GM12878 (cell line): ENCODE measurements at regions not wholly inside any gene's neighbourhood (a gene's known extent, or its start where the extent isn't known, plus 50 kb on each side); places are given as distances from the start of the nearest gene placed in this dataset.

Experiments
- ATAC-seq: fragments of 200-7000 bp; cut with Tn5 transposase; 3 replicates; pipeline ENCODE4 v1.9.1; 2020; ENCODE audit warnings: mild to moderate bottlenecking, moderate library complexity
- BruUV-seq: library from RNA; stranded (reverse); fragments of 400-500 nt; replicated peaks from 2 replicates; lab custom pipeline; 2021; lab: Mats Ljungman, UMichigan
- CTCF ChIA-PET: fragments of 300-600 bp; sonication (Branson Sonifier 250); formaldehyde crosslinking; extraction: SDS; loops from one replicate; lab custom pipeline; 2021; ENCODE audit warnings: inconsistent platforms; lab: Yijun Ruan, JAX
- POLR2A ChIA-PET: fragments of 350-600 bp; formaldehyde crosslinking; extraction: SDS; loops from one replicate; lab custom pipeline; 2021; ENCODE audit warnings: inconsistent platforms; lab: Charles Lee
- RAD21 ChIA-PET: fragments of 300-600 bp; sonication (Branson Sonifier 250); formaldehyde crosslinking; loops from one replicate; lab custom pipeline; 2023; ENCODE audit warnings: antibody characterized with exemption; ENCODE audit not compliant: unreplicated experiment; lab: Charles Lee
- SMC1A ChIA-PET: fragments of 300-600 bp; sonication (Branson Sonifier 250); formaldehyde crosslinking; loops from one replicate; lab custom pipeline; 2023; ENCODE audit not compliant: unreplicated experiment, uncharacterized antibody; lab: Charles Lee
- DNase-seq: peaks from one replicate; pipeline ENCODE4 v3.0.0-alpha.2; 2011; ENCODE audit warnings: low read depth, low spot score
- FAIRE-seq: peaks from 3 replicates; lab custom pipeline; 2011; peaks lifted over from hg19 to GRCh38; lab: Jason Lieb, UNC
- H2AFZ ChIP-seq: 2 replicates; pipeline ENCODE4 v1.6.0; 2011; ENCODE audit warnings: low read depth, low read length, control low read depth; ENCODE audit not compliant: control insufficient read depth
- H3K27ac ChIP-seq: 2 replicates; pipeline ENCODE4 v1.5.1; 2011; ENCODE audit warnings: control low read depth; ENCODE audit not compliant: control insufficient read depth, insufficient read depth
- H3K27me3 ChIP-seq, 2 experiments: replicated peaks in 1 of 2; 2 replicates each; pipeline versions ENCODE4 v1.6.0 to v1.6.1; 2011; ENCODE audit warnings: low read length in 1 of 2; ENCODE audit not compliant: control insufficient read depth in 2 of 2, insufficient read depth in 2 of 2
- H3K36me3 ChIP-seq, 2 experiments: 2 replicates each; pipeline ENCODE4 v1.5.1; 2011; ENCODE audit warnings: low read length in 1 of 2; ENCODE audit not compliant: control insufficient read depth in 2 of 2, insufficient read depth in 2 of 2
- H3K4me1 ChIP-seq: 2 replicates; pipeline ENCODE4 v1.6.1; 2011; ENCODE audit warnings: mild to moderate bottlenecking, low read length, moderate library complexity, mixed read lengths; ENCODE audit not compliant: control insufficient read depth, insufficient read depth
- H3K4me2 ChIP-seq: 2 replicates; pipeline ENCODE4 v1.6.0; 2011; ENCODE audit warnings: control low read depth; ENCODE audit not compliant: control insufficient read depth, insufficient read depth
- H3K4me3 ChIP-seq: fragments of 200-600 bp; sonication (generic); 2 replicates; pipeline ENCODE4 v1.5.1; 2016
- H3K79me2 ChIP-seq: 2 replicates; pipeline ENCODE4 v1.6.0; 2011; ENCODE audit warnings: low read length; ENCODE audit not compliant: control insufficient read depth, insufficient read depth
- H3K9ac ChIP-seq: 2 replicates; pipeline ENCODE4 v1.8.0; 2011; ENCODE audit warnings: low read length, control low read depth, mixed read lengths; ENCODE audit not compliant: control insufficient read depth, insufficient read depth
- H3K9me3 ChIP-seq: replicated peaks from 3 replicates; pipeline ENCODE4 v1.5.1; 2011; ENCODE audit warnings: mild to moderate bottlenecking, low read length; ENCODE audit not compliant: control insufficient read depth, insufficient read depth
- H4K20me1 ChIP-seq: 2 replicates; pipeline ENCODE4 v1.6.0; 2011; ENCODE audit not compliant: control insufficient read depth, insufficient read depth
- BCLAF1 ChIP-seq: fragments of 450-650 bp; IDR thresholded peaks from 2 replicates; pipeline ENCODE4 v1.6.1; 2017; ENCODE audit warnings: antibody characterized with exemption, mild to moderate bottlenecking, moderate library complexity
- CBX5 ChIP-seq: sonication (generic); IDR thresholded peaks from 2 replicates; pipeline ENCODE4 v1.6.1; 2016; ENCODE audit warnings: low read depth, moderate library complexity, mild to moderate bottlenecking, inconsistent platforms
- HCFC1 ChIP-seq: fragments of 150-350 bp; IDR thresholded peaks from 2 replicates; pipeline ENCODE4 v1.6.1; 2014; ENCODE audit warnings: low read length
- LARP7 ChIP-seq: fragments of 450-650 bp; IDR thresholded peaks from 2 replicates; pipeline ENCODE4 v1.6.1; 2017; ENCODE audit warnings: mild to moderate bottlenecking
- MLLT1 ChIP-seq: fragments of 450-650 bp; IDR thresholded peaks from 2 replicates; pipeline ENCODE4 v1.6.1; 2016; ENCODE audit warnings: mild to moderate bottlenecking
- NR2C1 ChIP-seq: fragments of 450-650 bp; IDR thresholded peaks from 2 replicates; pipeline ENCODE4 v1.6.1; 2017; ENCODE audit warnings: antibody characterized with exemption, mild to moderate bottlenecking, moderate library complexity
- NR2F1 ChIP-seq: fragments of 450-650 bp; conservative IDR thresholded peaks from 2 replicates; pipeline ENCODE4 v1.6.1; 2017; ENCODE audit warnings: mild to moderate bottlenecking
- PKNOX1 ChIP-seq: fragments of 450-650 bp; IDR thresholded peaks from 2 replicates; pipeline ENCODE4 v1.6.1; 2016; ENCODE audit warnings: mild to moderate bottlenecking
- RB1 ChIP-seq: fragments of 450-650 bp; formaldehyde crosslinking; IDR thresholded peaks from 2 replicates; pipeline ENCODE4 v1.6.1; 2017; ENCODE audit warnings: mild to moderate bottlenecking, borderline replicate concordance
- SMC3 ChIP-seq: IDR thresholded peaks from 2 replicates; pipeline ENCODE4 v1.6.1; 2011; ENCODE audit warnings: low read length, improper control_type of control experiment, borderline replicate concordance
- STAT1 ChIP-seq: fragments of 450-650 bp; conservative IDR thresholded peaks from 2 replicates; pipeline ENCODE4 v1.6.1; 2014; ENCODE audit warnings: antibody characterized with exemption, mild to moderate bottlenecking
- TAF1 ChIP-seq: IDR thresholded peaks from 2 replicates; pipeline ENCODE4 v1.6.1; 2011; ENCODE audit warnings: mild to moderate bottlenecking, low read depth, low read length, borderline replicate concordance
- TBL1XR1 ChIP-seq: IDR thresholded peaks from 2 replicates; pipeline ENCODE4 v1.6.1; 2012; ENCODE audit warnings: low read depth, low read length, improper control_type of control experiment
- ZSCAN29 ChIP-seq: fragments of 450-650 bp; IDR thresholded peaks from 2 replicates; pipeline ENCODE4 v1.6.1; 2017; ENCODE audit warnings: mild to moderate bottlenecking, moderate library complexity
- WGBS: methylation state at CpG from one replicate; pipeline ENCODE4 v1.1.6; 2016; ENCODE audit warnings: low lambda C conversion rate; ENCODE audit not compliant: insufficient replicate concordance, insufficient coverage; ENCODE audit errors: missing lambda C conversion rate; 5-methylcytosine and 5-hydroxymethylcytosine counted together
- in situ Hi-C: fragments of 300-500 bp; cut with MboI; formaldehyde crosslinking; loops from 9 replicates; pipeline ENCODE4 v1.14.3; 2018; ENCODE audit warnings: mixed read lengths
- intact Hi-C: fragments of 100-400 bp; cut with micrococcal nuclease; formaldehyde crosslinking; loops from one replicate; pipeline ENCODE4 v1.14.2; 2022; ENCODE audit not compliant: unreplicated experiment

GRCh38 chr9:82480921-82481320 lies 492.3 kb downstream of the SPATA31D1 start:
- TF ChIP-seq NR2F1 = no peak
- no peak for TF ChIP-seq HCFC1
- TF ChIP-seq CBX5 = no peak
- no peak for TF ChIP-seq ZSCAN29
- TF ChIP-seq LARP7 = no peak
- no peak for TF ChIP-seq STAT1
- TF ChIP-seq RB1 = no peak
- TF ChIP-seq TAF1 = no peak
- TF ChIP-seq NR2C1 = no peak
- no peak for TF ChIP-seq MLLT1
- no peak for TF ChIP-seq PKNOX1
- TF ChIP-seq BCLAF1 = no peak
- no peak for TF ChIP-seq SMC3
- TF ChIP-seq TBL1XR1 = no peak
- no peaks in the 10 kb centered on the region for H3K4me1 ChIP-seq
- H3K9ac ChIP-seq = no peak overlapping the region
- no peak overlapping the region for H2AFZ ChIP-seq
- ATAC-seq = no peak
- intact Hi-C loops (no loop called here), in situ Hi-C loops (no loop called here)
- RAD21 ChIA-PET = no interaction called here
- H3K4me2 ChIP-seq = no peak overlapping the region
- H3K36me3 ChIP-seq = no peaks in the 10 kb centered on the region
- no peaks in the 10 kb centered on the region for H3K27me3 ChIP-seq
- DNase-seq = no peak
- SMC1A ChIA-PET = no interaction called here
- FAIRE-seq = no peak
- no peaks in the 10 kb centered on the region for H4K20me1 ChIP-seq
- BruUV-seq = no TSS peak
- CTCF ChIA-PET = no interaction called here
- no peaks in the 10 kb centered on the region for H3K9me3 ChIP-seq
- no peak overlapping the region for H3K27ac ChIP-seq
- whole genome bisulfite sequencing = 0% methylated on average over 2 of the region's 2 CpGs
- no peak overlapping the region for H3K4me3 ChIP-seq
- POLR2A ChIA-PET = no interaction called here
- no peaks in the 10 kb centered on the region for H3K79me2 ChIP-seq
